Progenitor cell of endocrine pancreas (in vitro differentiated cells): ENCODE measurements at regions not wholly inside any gene's neighbourhood (a gene's known extent, or its start where the extent isn't known, plus 50 kb on each side); places are given as distances from the start of the nearest gene placed in this dataset.

Source experiments
- DNase-seq: peaks from one replicate; pipeline ENCODE4 v3.0.0; 2021; ENCODE audit warnings: low spot score; ENCODE audit not compliant: unreplicated experiment
- H3K27ac Mint-ChIP-seq: 2 replicates; pipeline ENCODE4 v1.8.0; 2021; ENCODE audit warnings: mild to moderate bottlenecking, moderate library complexity, mixed read lengths
- H3K27me3 Mint-ChIP-seq: 2 replicates; pipeline ENCODE4 v1.8.0; 2021; ENCODE audit warnings: mixed read lengths
- H3K36me3 Mint-ChIP-seq: 2 replicates; pipeline ENCODE4 v1.8.0; 2022; ENCODE audit warnings: mixed read lengths; ENCODE audit not compliant: insufficient read depth
- H3K4me1 Mint-ChIP-seq: 2 replicates; pipeline ENCODE4 v1.8.0; 2021; ENCODE audit warnings: low read depth, mixed read lengths
- H3K4me3 Mint-ChIP-seq: 2 replicates; pipeline ENCODE4 v1.8.0; 2021; ENCODE audit warnings: low read depth, mild to moderate bottlenecking, moderate library complexity, mixed read lengths
- H3K9me3 Mint-ChIP-seq: 2 replicates; pipeline ENCODE4 v1.8.0; 2021; ENCODE audit warnings: low read depth, mixed read lengths
- CTCF ChIP-seq: fragments of 200-600 bp; sonication (generic); IDR thresholded peaks from one replicate; pipeline ENCODE4 v1.5.0; 2021; ENCODE audit warnings: antibody characterized with exemption, mild to moderate bottlenecking; ENCODE audit not compliant: unreplicated experiment

- no peak overlapping the region for H3K4me3 Mint-ChIP-seq
- peaks cover 34% of the 10 kb centered on the region for H3K9me3 Mint-ChIP-seq
- no peak for DNase-seq
- peaks cover 6% of the 10 kb centered on the region for H3K36me3 Mint-ChIP-seq
- no peaks in the 10 kb centered on the region for H3K27me3 Mint-ChIP-seq
- H3K4me1 Mint-ChIP-seq, result no peaks in the 10 kb centered on the region
- TF ChIP-seq CTCF, result no peak
- no peak overlapping the region for H3K27ac Mint-ChIP-seq
These were observed 114.1 kb upstream of the CDIN1 start for GRCh38 chr15:36465304-36465703.

GRCh38 chr15:36468746-36469145, 110.7 kb upstream of the CDIN1 start:
- no peaks in the 10 kb centered on the region for H3K4me1 Mint-ChIP-seq

GRCh38 chr15:36469311-36469966, 110.0 kb upstream of the CDIN1 start:
- Mint-ChIP-seq H3K27ac (no peak overlapping the region), H3K27me3 (no peaks in the 10 kb centered on the region), H3K4me3 (no peak overlapping the region), H3K4me1 (no peaks in the 10 kb centered on the region), H3K9me3 (peaks cover 3% of the 10 kb centered on the region), H3K36me3 (no peaks in the 10 kb centered on the region)
- no peak for TF ChIP-seq CTCF
- no peak for DNase-seq

More at GRCh38 chr15:36468746-36469145, 110.7 kb upstream of the CDIN1 start:
- no peak for DNase-seq
- Mint-ChIP-seq H3K9me3 (peaks cover 7% of the 10 kb centered on the region), H3K27me3 (no peaks in the 10 kb centered on the region), H3K36me3 (no peaks in the 10 kb centered on the region), H3K27ac (no peak overlapping the region), H3K4me3 (no peak overlapping the region)
- no peak for TF ChIP-seq CTCF

- Mint-ChIP-seq H3K27ac (no peak overlapping the region), H3K27me3 (no peaks in the 10 kb centered on the region), H3K4me1 (no peaks in the 10 kb centered on the region), H3K4me3 (no peak overlapping the region), H3K36me3 (no peaks in the 10 kb centered on the region), H3K9me3 (no peaks in the 10 kb centered on the region)
- TF ChIP-seq CTCF, result no peak
- DNase-seq, result no peak
These were observed 106.8 kb upstream of the CDIN1 start for GRCh38 chr15:36472672-36473071.

GRCh38 chr15:36478561-36478960, 100.9 kb upstream of the CDIN1 start:
- no peak for TF ChIP-seq CTCF
- Mint-ChIP-seq H3K36me3 (no peaks in the 10 kb centered on the region), H3K27me3 (no peaks in the 10 kb centered on the region), H3K9me3 (peaks cover 4% of the 10 kb centered on the region), H3K4me3 (no peak overlapping the region), H3K27ac (no peak overlapping the region), H3K4me1 (peaks cover 3% of the 10 kb centered on the region)
- no peak for DNase-seq
